Neural progenitor cell (in vitro differentiated cells): ENCODE measurements at regions not wholly inside any gene's neighbourhood (a gene's known extent, or its start where the extent isn't known, plus 50 kb on each side); places are given as distances from the start of the nearest gene placed in this dataset.

Source experiments
- EZH2 ChIP-seq: fragments of 200-600 bp; sonication (generic); IDR thresholded peaks from 2 replicates; pipeline ENCODE4 v1.6.1; 2017; ENCODE audit warnings: antibody characterized with exemption, mild to moderate bottlenecking, moderate library complexity
- TF ChIP-seq, protein P1 (sequence below): fragments of 200-600 bp; sonication (generic); IDR thresholded peaks from 2 replicates; pipeline ENCODE4 v1.5.1; 2017; ENCODE audit warnings: antibody characterized with exemption, mild to moderate bottlenecking

DNA sequence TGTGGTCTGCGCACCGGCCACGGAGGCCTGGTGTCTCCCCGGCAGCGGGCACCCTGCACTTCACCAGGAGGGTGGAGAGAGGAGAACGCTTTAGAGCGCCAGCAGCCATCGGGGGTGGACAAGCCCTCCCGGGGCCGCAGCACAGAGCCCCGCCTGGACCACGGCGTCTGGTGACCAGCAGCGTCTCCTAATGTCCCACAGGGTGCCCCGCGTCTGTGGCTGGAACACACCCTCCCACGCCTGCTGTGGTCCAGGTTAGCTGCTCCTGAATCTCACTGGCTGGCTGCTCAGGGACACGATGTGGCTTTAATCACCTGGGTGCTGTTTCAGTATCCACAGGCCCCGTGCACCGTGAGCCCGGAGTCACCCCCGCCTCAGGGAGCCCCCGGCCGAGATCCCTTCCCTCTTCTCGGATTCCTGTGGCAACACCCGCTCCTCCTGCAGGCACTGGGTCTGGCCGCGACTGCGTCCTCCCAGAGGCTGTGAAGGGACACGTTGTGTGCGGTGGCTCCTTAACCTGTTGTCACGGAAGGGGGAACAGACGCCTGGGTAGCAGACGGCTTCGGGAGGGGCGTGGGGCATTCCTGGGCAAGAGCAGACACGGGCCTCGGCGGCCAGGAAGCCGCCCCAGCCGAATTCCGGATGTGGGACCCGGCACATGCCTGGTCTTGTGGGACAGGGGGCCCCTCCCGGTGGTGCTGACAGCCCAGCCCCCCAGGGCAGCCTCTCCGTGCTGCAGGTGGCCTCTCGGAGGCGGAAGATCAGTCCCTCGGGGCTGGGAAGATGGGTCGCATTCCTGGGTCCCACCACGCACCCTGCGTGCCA, 78.9 kb downstream of the FOXL3 start:
- TF ChIP-seq, protein P1, sequence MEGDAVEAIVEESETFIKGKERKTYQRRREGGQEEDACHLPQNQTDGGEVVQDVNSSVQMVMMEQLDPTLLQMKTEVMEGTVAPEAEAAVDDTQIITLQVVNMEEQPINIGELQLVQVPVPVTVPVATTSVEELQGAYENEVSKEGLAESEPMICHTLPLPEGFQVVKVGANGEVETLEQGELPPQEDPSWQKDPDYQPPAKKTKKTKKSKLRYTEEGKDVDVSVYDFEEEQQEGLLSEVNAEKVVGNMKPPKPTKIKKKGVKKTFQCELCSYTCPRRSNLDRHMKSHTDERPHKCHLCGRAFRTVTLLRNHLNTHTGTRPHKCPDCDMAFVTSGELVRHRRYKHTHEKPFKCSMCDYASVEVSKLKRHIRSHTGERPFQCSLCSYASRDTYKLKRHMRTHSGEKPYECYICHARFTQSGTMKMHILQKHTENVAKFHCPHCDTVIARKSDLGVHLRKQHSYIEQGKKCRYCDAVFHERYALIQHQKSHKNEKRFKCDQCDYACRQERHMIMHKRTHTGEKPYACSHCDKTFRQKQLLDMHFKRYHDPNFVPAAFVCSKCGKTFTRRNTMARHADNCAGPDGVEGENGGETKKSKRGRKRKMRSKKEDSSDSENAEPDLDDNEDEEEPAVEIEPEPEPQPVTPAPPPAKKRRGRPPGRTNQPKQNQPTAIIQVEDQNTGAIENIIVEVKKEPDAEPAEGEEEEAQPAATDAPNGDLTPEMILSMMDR: no peak
- TF ChIP-seq EZH2: no peak
